Kidney (tissue), 13 donors: ENCODE measurements at regions not wholly inside any gene's neighbourhood (a gene's known extent, or its start where the extent isn't known, plus 50 kb on each side); places are given as distances from the start of the nearest gene placed in this dataset.

Experiments
- DNase-seq, 5 donors: peaks; one replicate each; pipeline ENCODE4 v3.0.0-alpha.2; 2013 to 2020
- FAIRE-seq: peaks from 2 replicates; lab custom pipeline; 2012; peaks lifted over from hg19 to GRCh38; lab: Jason Lieb, UNC
- H3K27ac ChIP-seq, 2 donors: one replicate each; pipeline ENCODE4 v1.7.0; 2013; ENCODE audit warnings: low read depth in 2 of 2, low read length in 2 of 2, inconsistent platforms in 1 of 2
- H3K27me3 ChIP-seq: one replicate; pipeline ENCODE4 v1.7.1; 2013; ENCODE audit warnings: low read length, inconsistent platforms; ENCODE audit not compliant: control insufficient read depth, insufficient read depth
- H3K36me3 ChIP-seq, 3 donors: one replicate each; pipeline versions ENCODE4 v1.7.0 to v1.7.1; 2013; ENCODE audit warnings: low read length in 3 of 3, control low read depth in 1 of 3, inconsistent platforms in 1 of 3; ENCODE audit not compliant: insufficient read depth in 3 of 3, control insufficient read depth in 2 of 3
- H3K4me1 ChIP-seq, 3 donors: one replicate each; pipeline versions ENCODE4 v1.7.0 to v1.7.1; 2013; ENCODE audit warnings: low read length in 3 of 3, inconsistent platforms in 1 of 3, low read depth in 1 of 3; ENCODE audit not compliant: control insufficient read depth in 2 of 3, insufficient read depth in 2 of 3
- H3K4me3 ChIP-seq, 3 donors: one replicate each; pipeline versions ENCODE4 v1.7.0 to v1.8.1; 2013; ENCODE audit warnings: low read length in 3 of 3, control low read depth in 1 of 3, inconsistent platforms in 1 of 3
- H3K9ac ChIP-seq, 3 donors: one replicate each; pipeline versions ENCODE4 v1.7.0 to v1.7.1; 2013; ENCODE audit warnings: low read length in 3 of 3, control low read depth in 1 of 3, inconsistent platforms in 1 of 3
- H3K9me3 ChIP-seq, 3 donors: one replicate each; pipeline versions ENCODE4 v1.7.0 to v1.7.1; 2013; ENCODE audit warnings: low read length in 3 of 3, control low read depth in 1 of 3, inconsistent platforms in 1 of 3; ENCODE audit not compliant: control insufficient read depth in 2 of 3, insufficient read depth in 1 of 3
- intact Hi-C: fragments of 100-400 bp; cut with DNase I; formaldehyde crosslinking; loops from one replicate; pipeline ENCODE4 v1.11.1; 2022
- TF ChIP-seq, protein P1 (sequence below): IDR thresholded peaks from 3 replicates; pipeline ENCODE4 v1.5.1; 2012; ENCODE audit warnings: mild to moderate bottlenecking, moderate library complexity, borderline replicate concordance; ENCODE audit not compliant: insufficient read depth; ENCODE audit errors: extremely low read depth
- donor health status: control.
- donor health status: control.
- donor health status: control.
- donor health status: control.
- donor health status: control.
- donor health status: DM: yes; HTN: yes; CAD: no.
- donor health status: Normal renal cell carcinoma (clear cell type).

GRCh38 chr6:165173484-165173883, 135.9 kb downstream of the C6orf118 start:
- TF ChIP-seq, protein P1, sequence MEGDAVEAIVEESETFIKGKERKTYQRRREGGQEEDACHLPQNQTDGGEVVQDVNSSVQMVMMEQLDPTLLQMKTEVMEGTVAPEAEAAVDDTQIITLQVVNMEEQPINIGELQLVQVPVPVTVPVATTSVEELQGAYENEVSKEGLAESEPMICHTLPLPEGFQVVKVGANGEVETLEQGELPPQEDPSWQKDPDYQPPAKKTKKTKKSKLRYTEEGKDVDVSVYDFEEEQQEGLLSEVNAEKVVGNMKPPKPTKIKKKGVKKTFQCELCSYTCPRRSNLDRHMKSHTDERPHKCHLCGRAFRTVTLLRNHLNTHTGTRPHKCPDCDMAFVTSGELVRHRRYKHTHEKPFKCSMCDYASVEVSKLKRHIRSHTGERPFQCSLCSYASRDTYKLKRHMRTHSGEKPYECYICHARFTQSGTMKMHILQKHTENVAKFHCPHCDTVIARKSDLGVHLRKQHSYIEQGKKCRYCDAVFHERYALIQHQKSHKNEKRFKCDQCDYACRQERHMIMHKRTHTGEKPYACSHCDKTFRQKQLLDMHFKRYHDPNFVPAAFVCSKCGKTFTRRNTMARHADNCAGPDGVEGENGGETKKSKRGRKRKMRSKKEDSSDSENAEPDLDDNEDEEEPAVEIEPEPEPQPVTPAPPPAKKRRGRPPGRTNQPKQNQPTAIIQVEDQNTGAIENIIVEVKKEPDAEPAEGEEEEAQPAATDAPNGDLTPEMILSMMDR, result no peak
- Histone ChIP-seq H3K27ac (no peak overlapping the region), H3K9ac (no peak overlapping the region), H3K36me3 (no peaks in the 10 kb centered on the region), H3K9me3 (peaks cover 0 to 7% (median 6%) of the 10 kb centered on the region in 3 donors), H3K4me3 (no peak overlapping the region), H3K4me1 (no peaks in the 10 kb centered on the region), H3K27me3 (no peaks in the 10 kb centered on the region)
- DNase-seq (no peak), FAIRE-seq (no peak)
- intact Hi-C loops, result no loop called here

DNA sequence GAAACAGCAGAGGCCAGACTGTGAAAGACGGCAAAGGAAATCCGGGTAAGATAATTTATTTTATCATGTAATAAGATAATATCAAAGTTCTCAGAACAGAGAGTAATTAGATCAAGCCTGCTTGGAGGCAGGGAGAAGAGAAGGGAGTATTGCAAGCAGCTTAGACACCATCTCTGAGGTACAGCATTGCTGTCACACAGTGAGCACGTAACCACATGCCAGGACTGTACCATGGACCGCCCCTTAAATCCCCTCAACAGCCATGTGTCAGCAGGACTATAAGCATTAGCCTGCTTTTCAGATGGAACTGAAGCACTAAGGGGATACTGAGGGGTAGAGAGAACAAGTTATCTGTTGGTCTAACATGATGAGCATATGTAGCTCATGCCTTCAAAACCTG, 141.5 kb downstream of the C6orf118 start:
- DNase-seq, result no peak
- intact Hi-C loops, result no loop called here
- H3K36me3 ChIP-seq, result no peaks in the 10 kb centered on the region
- no peaks in the 10 kb centered on the region for H3K9me3 ChIP-seq
- H3K27me3 ChIP-seq, result no peaks in the 10 kb centered on the region
- no peaks in the 10 kb centered on the region for H3K4me1 ChIP-seq
- no peak overlapping the region for H3K27ac ChIP-seq
- TF ChIP-seq, protein P1, result no peak
- no peak overlapping the region for H3K9ac ChIP-seq
- H3K4me3 ChIP-seq, result no peak overlapping the region
- no peak for FAIRE-seq

- TF ChIP-seq, protein P1, result no peak
- DNase-seq (no peak), FAIRE-seq (no peak)
- no peak overlapping the region for H3K9ac ChIP-seq
- H3K27me3 ChIP-seq, result no peaks in the 10 kb centered on the region
- H3K27ac ChIP-seq, result no peak overlapping the region
- no peaks in the 10 kb centered on the region for H3K36me3 ChIP-seq
- no peaks in the 10 kb centered on the region for H3K9me3 ChIP-seq
- H3K4me1 ChIP-seq, result no peaks in the 10 kb centered on the region
- intact Hi-C loops, result no loop called here
- no peak overlapping the region for H3K4me3 ChIP-seq
Measured at GRCh38 chr6:165167311-165167710, 142.1 kb downstream of the C6orf118 start.

GRCh38 chr6:165163519-165163918, 145.9 kb downstream of the C6orf118 start:
- FAIRE-seq, result no peak
- Histone ChIP-seq H3K36me3 (no peaks in the 10 kb centered on the region), H3K4me3 (no peak overlapping the region), H3K9ac (no peak overlapping the region), H3K4me1 (no peaks in the 10 kb centered on the region), H3K27me3 (no peaks in the 10 kb centered on the region), H3K27ac (no peak overlapping the region), H3K9me3 (no peaks in the 10 kb centered on the region)
- intact Hi-C loops, result no loop called here
- TF ChIP-seq, protein P1, result no peak
- no peak for DNase-seq
